Stimulated activated naive CD4-positive, alpha-beta T cell (primary cell): ENCODE measurements at regions not wholly inside any gene's neighbourhood (a gene's known extent, or its start where the extent isn't known, plus 50 kb on each side); places are given as distances from the start of the nearest gene placed in this dataset.
"Not testable (repeated sequence)": the region's sequence is repeated elsewhere in the genome, so short reads cannot be mapped to it uniquely, and the experiment has no call there.

Experiments used
- DNase-seq, 6 experiments: peaks; one replicate each; lab custom pipeline; 2025; lab: John Stamatoyannopoulos, UW

GRCh38 chr10:32141018-32141807 lies 85.0 kb upstream of the KIF5B start:
- no peak for DNase-seq

GRCh38 chr10:32140403-32140802 lies 84.2 kb upstream of the KIF5B start:
- DNase-seq = no peak

- no peak for DNase-seq
Measured at GRCh38 chr10:32139223-32140073, 83.2 kb upstream of the KIF5B start.

GRCh38 chr10:32136927-32137326 lies 80.7 kb upstream of the KIF5B start:
- DNase-seq = not testable (repeated sequence)

- DNase-seq = not testable (repeated sequence)
Measured at GRCh38 chr10:32135796-32136195, 79.6 kb upstream of the KIF5B start.

GRCh38 chr10:32132357-32132946 lies 76.2 kb upstream of the KIF5B start:
- DNase-seq = no peak

- peak in 1 of 6 experiments; percentile 20 for DNase-seq
Measured at GRCh38 chr10:32131388-32131787, 75.2 kb upstream of the KIF5B start.

- no peak for DNase-seq
Measured at GRCh38 chr10:32130788-32131187, 74.6 kb upstream of the KIF5B start.

GRCh38 chr10:32125023-32125422 lies 68.8 kb upstream of the KIF5B start:
- no peak for DNase-seq

GRCh38 chr10:32123021-32123420 lies 66.8 kb upstream of the KIF5B start:
- DNase-seq = no peak

GRCh38 chr10:32121648-32122047 lies 65.4 kb upstream of the KIF5B start:
- no peak for DNase-seq

GRCh38 chr10:32120147-32120546 lies 63.9 kb upstream of the KIF5B start:
- no peak for DNase-seq

GRCh38 chr10:32114508-32114907 lies 58.3 kb upstream of the KIF5B start:
- no peak for DNase-seq

GRCh38 chr10:32112055-32112454 lies 55.8 kb upstream of the KIF5B start:
- no peak for DNase-seq

- DNase-seq = no peak
Measured at GRCh38 chr10:32111585-32111984, 55.4 kb upstream of the KIF5B start.

GRCh38 chr10:32110790-32111189 lies 54.6 kb upstream of the KIF5B start:
- no peak for DNase-seq

- DNase-seq = no peak
Measured at GRCh38 chr10:32109603-32110002, 53.4 kb upstream of the KIF5B start.
